Hepatocyte (in vitro differentiated cells): ENCODE measurements at regions not wholly inside any gene's neighbourhood (a gene's known extent, or its start where the extent isn't known, plus 50 kb on each side); places are given as distances from the start of the nearest gene placed in this dataset.

ENCODE experiments used
- DNase-seq: peaks from one replicate; pipeline ENCODE4 v3.0.0-alpha.2; 2016; ENCODE audit warnings: low spot score
- H2AFZ ChIP-seq: fragments of 200-600 bp; sonication (generic); 2 replicates; pipeline ENCODE4 v1.6.0; 2016; ENCODE audit warnings: antibody characterized with exemption, mild to moderate bottlenecking
- H3K27ac ChIP-seq: fragments of 200-600 bp; sonication (generic); 2 replicates; pipeline ENCODE4 v1.5.1; 2016; ENCODE audit warnings: mild to moderate bottlenecking
- H3K27me3 ChIP-seq: fragments of 200-600 bp; sonication (generic); 2 replicates; pipeline ENCODE4 v1.6.1; 2016
- H3K36me3 ChIP-seq: fragments of 200-600 bp; sonication (generic); replicated peaks from 2 replicates; pipeline ENCODE4 v1.5.1; 2016; ENCODE audit warnings: low read depth; ENCODE audit not compliant: insufficient read depth
- H3K4me1 ChIP-seq: fragments of 200-600 bp; sonication (generic); 2 replicates; pipeline ENCODE4 v1.5.1; 2016; ENCODE audit warnings: mild to moderate bottlenecking, moderate library complexity; ENCODE audit not compliant: insufficient read depth
- H3K4me2 ChIP-seq: fragments of 200-600 bp; sonication (generic); 2 replicates; pipeline ENCODE4 v1.6.0; 2016
- H3K4me3 ChIP-seq: fragments of 200-600 bp; sonication (generic); 2 replicates; pipeline ENCODE4 v1.5.1; 2016; ENCODE audit warnings: mild to moderate bottlenecking
- H3K79me2 ChIP-seq: fragments of 200-600 bp; sonication (generic); 2 replicates; pipeline ENCODE4 v1.6.0; 2017; ENCODE audit warnings: mild to moderate bottlenecking
- H3K9me2 ChIP-seq: fragments of 200-600 bp; sonication (generic); replicated peaks from 2 replicates; pipeline ENCODE4 v1.6.0; 2017; ENCODE audit warnings: mild to moderate bottlenecking; ENCODE audit not compliant: insufficient read depth
- H3K9me3 ChIP-seq: fragments of 200-600 bp; sonication (generic); 2 replicates; pipeline ENCODE4 v1.5.1; 2016; ENCODE audit warnings: low read depth, mild to moderate bottlenecking
- H4K20me1 ChIP-seq: fragments of 200-600 bp; sonication (generic); 2 replicates; pipeline ENCODE4 v1.6.0; 2016; ENCODE audit warnings: mild to moderate bottlenecking; ENCODE audit not compliant: insufficient read depth, poor library complexity, severe bottlenecking
- CTCF ChIP-seq: fragments of 200-600 bp; sonication (generic); IDR thresholded peaks from 2 replicates; pipeline ENCODE4 v1.5.1; 2016; ENCODE audit warnings: antibody characterized with exemption, mild to moderate bottlenecking; ENCODE audit not compliant: poor library complexity
- EZH2 ChIP-seq: fragments of 200-600 bp; sonication (generic); IDR thresholded peaks from 2 replicates; pipeline ENCODE4 v1.6.1; 2016; ENCODE audit warnings: antibody characterized with exemption, mild to moderate bottlenecking, borderline replicate concordance
- EZH2phosphoT487 ChIP-seq: fragments of 200-600 bp; sonication (generic); IDR thresholded peaks from one replicate; pipeline ENCODE4 v1.6.1; 2018; ENCODE audit warnings: antibody characterized with exemption, mild to moderate bottlenecking, low read depth, moderate library complexity; ENCODE audit not compliant: unreplicated experiment, severe bottlenecking
- WGBS: methylation state at CpG from one replicate; pipeline ENCODE4 v1.1.6; 2016; ENCODE audit warnings: low lambda C conversion rate; ENCODE audit errors: missing lambda C conversion rate; 5-methylcytosine and 5-hydroxymethylcytosine counted together

- DNase-seq = no peak
- WGBS = 80% methylated on average over 3 of the region's 3 CpGs
- no peak overlapping the region for H3K27ac ChIP-seq
Observed at GRCh38 chr2:49858113-49858490, 703.8 kb upstream of the FSHR start.

GRCh38 chr2:49857371-49858112, 703.2 kb upstream of the FSHR start:
- Histone ChIP-seq H3K9me3 (no peaks in the 10 kb centered on the region), H2AFZ (no peak overlapping the region), H3K4me2 (no peak overlapping the region), H3K36me3 (no peaks in the 10 kb centered on the region), H3K79me2 (no peaks in the 10 kb centered on the region), H3K27me3 (no peaks in the 10 kb centered on the region), H4K20me1 (no peaks in the 10 kb centered on the region), H3K9me2 (no peaks in the 10 kb centered on the region), H3K4me1 (no peaks in the 10 kb centered on the region), H3K27ac (no peak overlapping the region), H3K4me3 (no peak overlapping the region)
- WGBS = 71% methylated on average over 2 of the region's 2 CpGs
- TF ChIP-seq EZH2 (no peak), EZH2phosphoT487 (no peak), CTCF (no peak)
- DNase-seq = no peak

More at GRCh38 chr2:49858113-49858490, 703.8 kb upstream of the FSHR start:
- no peaks in the 10 kb centered on the region for H3K4me1 ChIP-seq
- no peaks in the 10 kb centered on the region for H3K27me3 ChIP-seq
- no peaks in the 10 kb centered on the region for H3K9me2 ChIP-seq
- TF ChIP-seq EZH2 (no peak), EZH2phosphoT487 (no peak), CTCF (no peak)
- no peaks in the 10 kb centered on the region for H3K79me2 ChIP-seq
- H3K4me3 ChIP-seq = no peak overlapping the region
- H2AFZ ChIP-seq = no peak overlapping the region
- H3K4me2 ChIP-seq = no peak overlapping the region
- H3K9me3 ChIP-seq = no peaks in the 10 kb centered on the region
- H4K20me1 ChIP-seq = no peaks in the 10 kb centered on the region
- no peaks in the 10 kb centered on the region for H3K36me3 ChIP-seq

GRCh38 chr2:49845671-49846070, 691.4 kb upstream of the FSHR start:
- Histone ChIP-seq H3K9me2 (no peaks in the 10 kb centered on the region), H3K79me2 (no peaks in the 10 kb centered on the region), H3K4me3 (no peak overlapping the region), H3K4me2 (no peak overlapping the region), H3K27me3 (no peaks in the 10 kb centered on the region), H3K27ac (no peak overlapping the region), H2AFZ (no peak overlapping the region), H4K20me1 (no peaks in the 10 kb centered on the region), H3K36me3 (no peaks in the 10 kb centered on the region), H3K9me3 (no peaks in the 10 kb centered on the region), H3K4me1 (peaks cover 6% of the 10 kb centered on the region)
- DNase-seq = no peak
- TF ChIP-seq CTCF (no peak), EZH2phosphoT487 (no peak), EZH2 (no peak)
- 78% methylated on average over 4 of the region's 4 CpGs for WGBS
